ENCODE measurements at regions not wholly inside any gene's neighbourhood (a gene's known extent, or its start where the extent isn't known, plus 50 kb on each side); places are given as distances from the start of the nearest gene placed in this dataset.

- H4K20me1 ChIP-seq (ENCODE audit: insufficient read depth, low read length) = no peaks in the 10 kb centered on the region
- H3K79me2 ChIP-seq (ENCODE audit: insufficient read depth, low read length) = no peaks in the 10 kb centered on the region
- H3F3A ChIP-seq (ENCODE audit: insufficient read depth, low read length) = no peaks in the 10 kb centered on the region
- no peak overlapping the region for H2AFZ ChIP-seq (ENCODE audit: low read length)
- no peaks in the 10 kb centered on the region for H3K36me3 ChIP-seq (ENCODE audit: insufficient read depth, low read length)
- no peaks in the 10 kb centered on the region for H3K4me1 ChIP-seq (ENCODE audit: insufficient read depth, low read length, severe bottlenecking)
- H3K27me3 ChIP-seq (ENCODE audit: insufficient read depth, low read length) = no peaks in the 10 kb centered on the region
- no peak overlapping the region for H3K27ac ChIP-seq (ENCODE audit: low read depth, low read length, poor library complexity, severe bottlenecking)
- TF ChIP-seq, protein P1, sequence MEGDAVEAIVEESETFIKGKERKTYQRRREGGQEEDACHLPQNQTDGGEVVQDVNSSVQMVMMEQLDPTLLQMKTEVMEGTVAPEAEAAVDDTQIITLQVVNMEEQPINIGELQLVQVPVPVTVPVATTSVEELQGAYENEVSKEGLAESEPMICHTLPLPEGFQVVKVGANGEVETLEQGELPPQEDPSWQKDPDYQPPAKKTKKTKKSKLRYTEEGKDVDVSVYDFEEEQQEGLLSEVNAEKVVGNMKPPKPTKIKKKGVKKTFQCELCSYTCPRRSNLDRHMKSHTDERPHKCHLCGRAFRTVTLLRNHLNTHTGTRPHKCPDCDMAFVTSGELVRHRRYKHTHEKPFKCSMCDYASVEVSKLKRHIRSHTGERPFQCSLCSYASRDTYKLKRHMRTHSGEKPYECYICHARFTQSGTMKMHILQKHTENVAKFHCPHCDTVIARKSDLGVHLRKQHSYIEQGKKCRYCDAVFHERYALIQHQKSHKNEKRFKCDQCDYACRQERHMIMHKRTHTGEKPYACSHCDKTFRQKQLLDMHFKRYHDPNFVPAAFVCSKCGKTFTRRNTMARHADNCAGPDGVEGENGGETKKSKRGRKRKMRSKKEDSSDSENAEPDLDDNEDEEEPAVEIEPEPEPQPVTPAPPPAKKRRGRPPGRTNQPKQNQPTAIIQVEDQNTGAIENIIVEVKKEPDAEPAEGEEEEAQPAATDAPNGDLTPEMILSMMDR (IDR thresholded peaks at IDR 0.05; ENCODE audit: low read length) = no peak
- TF ChIP-seq EZH2 (IDR thresholded peaks at IDR 0.05; ENCODE audit: borderline replicate concordance, low read length) = no peak
- H3K9me2 ChIP-seq (ENCODE audit: low read depth, low read length) = no peaks in the 10 kb centered on the region
- no peaks in the 10 kb centered on the region for H3K9me3 ChIP-seq (ENCODE audit: low read length)
- no peak overlapping the region for H3K4me3 ChIP-seq (ENCODE audit: low read depth, low read length, poor library complexity, severe bottlenecking)
- no peak overlapping the region for H3K9ac ChIP-seq (ENCODE audit: low read length)
- no peak overlapping the region for H3K4me2 ChIP-seq (ENCODE audit: low read length)
These were observed 425.4 kb downstream of the ADGRL2 start for GRCh38 chr1:82226186-82226505.

GRCh38 chr1:82225421-82226185, 424.9 kb downstream of the ADGRL2 start:
- Histone ChIP-seq H3K9ac (ENCODE audit: low read length) (no peak overlapping the region), H3K4me3 (ENCODE audit: low read depth, low read length, poor library complexity, severe bottlenecking) (no peak overlapping the region), H3K27ac (ENCODE audit: low read depth, low read length, poor library complexity, severe bottlenecking) (no peak overlapping the region)

DNA sequence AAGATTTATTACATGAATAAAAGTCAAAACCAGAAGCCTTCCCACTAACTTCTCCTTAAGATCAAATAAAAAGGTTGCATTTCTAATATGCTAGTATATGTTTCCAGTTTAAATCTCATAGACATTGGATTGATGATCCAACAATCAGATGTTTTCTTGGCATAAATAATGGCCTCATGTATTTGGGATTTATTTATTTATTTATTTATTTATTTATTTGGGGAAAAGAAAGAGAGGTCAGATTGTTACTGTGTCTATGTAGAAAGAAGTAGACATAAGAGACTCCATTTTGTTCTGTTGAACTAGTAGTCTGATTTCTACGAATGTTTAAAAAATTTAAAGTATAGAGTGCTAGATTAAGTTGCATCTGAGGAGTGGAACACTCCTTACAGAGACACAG, 422.4 kb downstream of the ADGRL2 start:
- H3K36me3 ChIP-seq (ENCODE audit: insufficient read depth, low read length) = no peaks in the 10 kb centered on the region
- no peak overlapping the region for H2AFZ ChIP-seq (ENCODE audit: low read length)
- no peak overlapping the region for H3K9ac ChIP-seq (ENCODE audit: low read length)
- no peaks in the 10 kb centered on the region for H3K9me3 ChIP-seq (ENCODE audit: low read length)
- H3K9me2 ChIP-seq (ENCODE audit: low read depth, low read length) = no peaks in the 10 kb centered on the region
- H4K20me1 ChIP-seq (ENCODE audit: insufficient read depth, low read length) = no peaks in the 10 kb centered on the region
- H3K79me2 ChIP-seq (ENCODE audit: insufficient read depth, low read length) = no peaks in the 10 kb centered on the region
- no peak for TF ChIP-seq EZH2 (IDR thresholded peaks at IDR 0.05; ENCODE audit: borderline replicate concordance, low read length)
- TF ChIP-seq, protein P1 (IDR thresholded peaks at IDR 0.05; ENCODE audit: low read length) = no peak
- H3K4me3 ChIP-seq (ENCODE audit: low read depth, low read length, poor library complexity, severe bottlenecking) = no peak overlapping the region
- no peaks in the 10 kb centered on the region for H3F3A ChIP-seq (ENCODE audit: insufficient read depth, low read length)
- no peak overlapping the region for H3K27ac ChIP-seq (ENCODE audit: low read depth, low read length, poor library complexity, severe bottlenecking)
- H3K4me1 ChIP-seq (ENCODE audit: insufficient read depth, low read length, severe bottlenecking) = no peaks in the 10 kb centered on the region
- H3K4me2 ChIP-seq (ENCODE audit: low read length) = no peak overlapping the region
- no peaks in the 10 kb centered on the region for H3K27me3 ChIP-seq (ENCODE audit: insufficient read depth, low read length)

More at GRCh38 chr1:82225421-82226185, 424.9 kb downstream of the ADGRL2 start:
- Histone ChIP-seq H3K9me3 (ENCODE audit: low read length) (no peaks in the 10 kb centered on the region), H2AFZ (ENCODE audit: low read length) (no peak overlapping the region), H3K79me2 (ENCODE audit: insufficient read depth, low read length) (no peaks in the 10 kb centered on the region), H3K9me2 (ENCODE audit: low read depth, low read length) (no peaks in the 10 kb centered on the region), H3K36me3 (ENCODE audit: insufficient read depth, low read length) (no peaks in the 10 kb centered on the region), H3F3A (ENCODE audit: insufficient read depth, low read length) (no peaks in the 10 kb centered on the region), H3K4me2 (ENCODE audit: low read length) (no peak overlapping the region), H4K20me1 (ENCODE audit: insufficient read depth, low read length) (no peaks in the 10 kb centered on the region), H3K4me1 (ENCODE audit: insufficient read depth, low read length, severe bottlenecking) (no peaks in the 10 kb centered on the region), H3K27me3 (ENCODE audit: insufficient read depth, low read length) (no peaks in the 10 kb centered on the region)
- TF ChIP-seq EZH2 (IDR thresholded peaks at IDR 0.05; ENCODE audit: borderline replicate concordance, low read length) = no peak
- TF ChIP-seq, protein P1 (IDR thresholded peaks at IDR 0.05; ENCODE audit: low read length) = no peak
